Ammon's horn (tissue), 1 donor: ENCODE measurements at regions not wholly inside any gene's neighbourhood (a gene's known extent, or its start where the extent isn't known, plus 50 kb on each side); places are given as distances from the start of the nearest gene placed in this dataset.
"Not testable (repeated sequence)": the region's sequence is repeated elsewhere in the genome, so short reads cannot be mapped to it uniquely, and the experiment has no call there.

Source experiments
- DNase-seq: peaks from one replicate; pipeline ENCODE4 v3.0.0-alpha.2; 2016; ENCODE audit warnings: low spot score

DNA sequence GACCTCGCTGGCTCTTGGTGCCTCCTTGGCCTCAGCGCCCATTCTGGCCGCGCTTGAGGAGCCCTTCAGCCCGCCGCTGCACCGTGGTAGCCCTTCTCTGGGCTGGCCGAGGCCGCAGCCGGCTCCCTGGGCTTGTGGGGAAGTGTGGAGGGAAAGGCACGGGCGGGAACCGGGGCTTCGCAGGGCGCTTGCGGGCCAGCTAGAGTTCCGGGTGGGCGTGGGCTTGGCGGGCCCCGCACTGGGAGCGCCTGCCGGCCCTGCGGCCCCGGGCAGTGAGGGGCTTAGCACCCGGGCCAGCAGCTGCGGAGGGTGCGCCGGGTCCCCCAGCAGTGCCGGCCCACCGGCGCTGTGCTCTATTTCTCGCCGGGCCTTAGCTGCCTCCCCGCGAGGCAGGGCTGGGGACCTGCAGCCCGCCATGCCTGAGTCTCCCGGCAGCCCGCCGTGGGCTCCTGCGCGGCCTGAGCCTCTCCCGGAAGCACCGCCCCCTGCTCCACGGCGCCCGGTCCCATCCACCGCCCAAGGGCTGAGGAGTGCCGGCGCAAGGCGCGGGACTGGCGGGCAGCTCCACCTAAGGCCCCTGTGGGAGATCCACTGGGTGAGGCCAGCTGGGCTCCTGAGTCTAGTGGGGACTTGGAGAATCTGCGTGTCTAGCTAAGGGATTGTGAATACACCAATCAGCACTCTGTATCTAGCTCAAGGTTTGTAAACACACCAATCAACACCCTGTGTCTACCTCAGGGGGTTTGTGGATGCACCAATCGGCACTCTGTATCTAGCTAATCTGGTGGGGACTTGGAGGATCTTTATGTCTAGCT is 141.1 kb downstream of the SLCO4C1 start:
- not testable (repeated sequence) for DNase-seq

DNA sequence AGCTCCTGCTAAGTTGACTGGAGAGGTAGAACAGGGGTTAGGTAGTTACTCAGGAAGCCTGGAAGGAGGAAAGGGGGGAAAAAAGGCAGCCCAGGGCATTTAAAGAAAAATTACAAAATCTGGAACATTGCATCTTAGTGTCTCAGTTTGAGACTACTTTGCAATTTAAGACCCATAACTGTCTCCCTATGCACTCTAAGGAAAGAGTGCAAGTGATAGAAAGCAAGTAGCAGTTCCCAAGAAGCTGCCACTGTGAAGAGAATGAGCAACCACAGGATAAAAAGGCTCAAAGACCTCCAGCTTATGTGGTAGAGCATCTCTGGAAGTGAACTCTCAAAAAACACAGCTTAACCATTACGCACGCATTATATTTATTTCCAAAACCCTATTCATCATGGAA is 141.8 kb downstream of the SLCO4C1 start:
- no peak for DNase-seq

DNA sequence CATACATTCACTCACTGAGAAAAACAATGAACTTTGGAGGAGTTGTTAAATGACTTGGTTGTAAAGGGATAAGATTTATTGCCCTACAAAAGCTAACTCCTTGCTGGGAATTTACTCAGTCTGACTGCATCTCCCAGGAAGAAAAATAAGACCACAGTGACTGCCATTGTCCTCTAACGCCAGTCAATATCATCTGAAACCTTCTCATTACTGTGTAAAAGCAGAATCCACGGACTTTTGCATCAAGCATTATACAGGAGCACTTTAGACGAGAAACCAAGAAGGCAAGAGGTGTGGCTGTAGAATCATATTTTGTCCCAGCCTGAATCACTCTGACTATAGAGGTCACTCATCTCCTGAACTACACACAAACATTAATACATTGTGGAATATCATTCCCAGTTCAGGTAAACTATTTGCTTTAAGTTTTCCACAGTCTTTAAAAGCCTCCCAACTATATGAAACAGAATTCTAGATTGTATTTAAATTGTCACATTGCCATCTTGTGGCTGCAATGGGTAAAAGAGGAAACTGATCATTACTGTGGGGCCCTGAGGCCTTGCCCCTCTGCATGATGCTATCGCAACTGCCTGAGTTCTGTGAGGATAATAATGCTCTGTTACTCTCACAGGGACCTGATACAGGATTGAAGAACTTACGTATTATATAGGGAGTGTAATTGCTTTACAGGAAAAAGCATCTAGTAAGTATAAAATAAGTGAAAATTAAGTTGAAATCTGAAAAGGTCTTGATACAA is 142.9 kb downstream of the SLCO4C1 start:
- DNase-seq: peak; percentile 45

DNA sequence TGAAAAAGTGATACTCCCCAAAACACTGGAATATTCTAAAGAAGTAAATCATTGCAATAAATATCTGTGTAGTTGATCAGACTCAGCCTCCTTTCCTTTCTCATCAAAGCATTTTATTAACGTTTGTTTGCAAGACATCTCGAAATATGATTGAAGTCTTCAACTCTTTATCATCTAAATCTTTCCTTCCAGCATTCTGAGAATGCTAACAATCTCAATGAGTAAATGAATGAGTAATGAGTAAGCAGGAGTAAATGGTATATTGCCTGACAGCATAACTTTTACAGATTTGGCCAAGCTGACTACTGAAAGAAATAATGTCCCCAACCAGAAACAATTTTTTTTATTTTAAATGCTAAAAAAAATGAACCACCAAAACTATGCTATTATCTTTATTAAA is 157.1 kb downstream of the SLCO4C1 start:
- DNase-seq: no peak

DNA sequence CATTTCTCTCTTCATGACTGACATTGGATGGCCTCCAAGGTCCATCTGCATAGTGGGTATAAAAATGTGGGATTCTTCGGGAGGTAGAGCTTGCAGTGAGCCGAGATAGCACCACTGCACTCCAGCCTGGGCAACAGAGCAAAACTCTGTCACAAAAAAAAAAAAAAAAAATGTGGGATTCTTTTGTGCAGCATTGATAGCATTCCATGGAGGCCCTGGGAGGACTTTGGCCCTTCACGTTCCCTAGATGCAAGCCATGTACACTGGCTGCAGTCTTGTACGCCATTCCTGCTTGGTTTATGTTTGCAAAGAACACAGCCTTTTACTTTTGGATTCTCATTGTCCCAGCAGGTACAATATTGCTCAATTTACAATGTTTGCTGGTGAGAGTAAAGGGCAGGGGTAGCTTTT is 157.8 kb downstream of the SLCO4C1 start:
- no peak for DNase-seq

DNA sequence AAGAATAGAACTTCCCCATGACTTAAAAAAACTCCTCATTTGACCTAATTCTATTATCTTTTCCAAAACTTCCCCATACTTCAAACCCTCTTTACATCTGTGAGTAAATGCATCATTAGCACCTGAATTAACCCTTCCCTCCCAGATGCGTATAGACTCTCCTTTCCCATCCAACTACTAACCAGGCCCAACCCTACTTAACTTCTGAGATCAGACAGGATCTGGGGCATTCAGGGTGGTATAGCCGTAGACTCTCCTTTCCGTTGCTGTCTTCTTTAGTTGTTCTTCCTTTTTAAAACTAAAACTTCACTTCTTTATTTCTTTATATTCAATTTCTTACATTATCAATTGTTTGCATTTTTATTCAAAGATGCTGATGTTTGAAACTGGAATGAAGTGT is 165.2 kb downstream of the SLCO4C1 start:
- no peak for DNase-seq

DNA sequence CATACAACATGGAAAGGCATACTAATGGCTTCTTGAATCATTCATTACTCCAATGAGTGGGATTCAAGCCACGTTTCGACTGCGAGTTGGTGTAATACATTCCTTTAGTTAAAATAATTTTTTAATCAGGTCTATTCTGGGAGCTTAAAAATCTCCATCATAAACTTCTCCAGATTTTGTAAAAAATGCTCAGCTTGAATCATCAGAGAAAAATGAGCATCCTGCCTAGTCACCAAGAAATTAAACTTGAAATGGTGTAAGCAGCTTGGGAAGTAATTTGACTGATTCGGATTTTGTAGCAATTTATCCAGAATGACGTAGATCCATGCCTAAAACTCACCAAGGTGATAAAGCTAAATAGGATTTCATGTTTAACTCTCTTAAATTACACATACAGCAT is 165.7 kb downstream of the SLCO4C1 start:
- no peak for DNase-seq

DNA sequence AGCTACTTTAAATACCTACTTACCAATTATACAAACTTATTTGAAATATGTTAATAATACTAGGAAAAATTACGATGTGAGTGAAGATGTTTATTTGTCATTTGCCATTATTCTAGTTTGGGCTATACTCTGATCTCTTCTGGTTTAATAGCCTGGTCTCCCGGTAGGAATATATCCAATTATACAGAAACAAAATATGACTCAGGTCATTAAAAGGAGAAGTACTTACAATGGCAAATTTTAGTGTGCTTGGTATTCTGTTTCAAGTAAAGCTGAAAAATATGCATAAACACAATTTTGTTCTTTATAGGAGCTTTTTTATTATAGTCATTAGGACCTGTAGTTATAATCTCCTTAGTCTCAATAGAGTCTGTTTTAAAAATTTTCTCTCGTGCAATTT is 176.8 kb downstream of the SLCO4C1 start:
- no peak for DNase-seq

DNA sequence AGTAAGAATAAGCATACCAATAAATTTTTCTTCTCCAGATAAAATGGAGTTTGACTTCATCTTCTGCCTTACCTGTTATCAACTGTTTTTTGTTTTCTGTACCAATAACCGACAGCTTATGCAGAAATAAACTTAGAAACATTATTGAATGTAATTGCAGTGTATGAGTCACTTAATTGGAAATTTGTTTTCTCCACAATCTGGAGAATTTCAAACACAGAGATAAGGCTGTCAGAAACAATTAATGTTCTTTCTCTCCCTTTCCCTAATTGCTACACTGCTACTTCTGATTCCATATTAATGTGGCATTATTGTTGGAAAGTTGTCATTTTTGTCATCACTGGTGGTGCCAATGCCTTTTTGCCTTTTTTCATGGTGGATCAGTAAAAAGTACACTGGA is 180.3 kb downstream of the SLCO4C1 start:
- DNase-seq: no peak

DNA sequence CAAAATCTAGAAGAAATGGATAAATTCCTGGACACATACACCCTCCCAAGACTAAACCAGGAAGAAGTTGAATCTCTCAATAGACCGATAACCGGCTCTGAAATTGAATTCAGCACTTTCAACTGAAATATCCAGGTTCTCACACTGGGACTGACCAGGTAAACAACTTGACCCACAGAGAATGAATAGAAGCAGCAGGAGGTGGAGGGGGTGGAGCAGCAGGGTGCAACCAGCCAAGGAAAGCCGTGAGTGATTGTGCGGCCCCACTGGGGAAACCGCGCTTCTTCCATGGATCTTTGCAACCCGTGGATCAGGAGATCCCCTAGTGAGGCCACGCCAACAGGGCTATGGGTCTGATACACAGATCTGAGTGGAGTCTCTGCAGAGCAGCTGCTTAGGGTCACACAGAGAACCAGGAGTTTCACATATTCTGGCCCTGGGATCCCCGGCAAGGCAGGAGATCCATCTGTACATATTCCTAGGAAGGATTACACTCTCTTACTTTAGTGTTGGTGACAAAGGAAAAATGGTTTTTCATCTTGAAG is 181.5 kb downstream of the SLCO4C1 start:
- DNase-seq: no peak

DNA sequence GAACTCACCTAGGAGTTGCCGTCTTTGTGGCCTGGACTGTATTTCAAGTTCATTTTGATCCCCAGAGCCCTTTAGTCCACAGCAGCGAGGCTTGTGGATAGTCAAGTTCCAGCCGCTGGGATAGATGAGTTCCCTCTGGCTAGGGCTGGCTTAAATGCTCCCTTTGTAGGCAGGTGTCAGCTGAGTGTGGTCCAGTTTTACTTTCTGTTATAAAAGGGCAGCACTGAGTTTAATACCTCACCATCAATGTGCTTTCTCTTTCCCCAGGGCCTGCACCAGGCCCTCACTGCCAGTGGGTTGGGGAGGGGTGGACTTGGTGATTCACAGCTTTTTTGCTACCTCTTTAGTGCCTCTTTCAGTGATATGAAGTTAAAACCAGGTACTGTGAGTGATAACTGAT is 188.2 kb downstream of the SLCO4C1 start:
- DNase-seq: no peak

DNA sequence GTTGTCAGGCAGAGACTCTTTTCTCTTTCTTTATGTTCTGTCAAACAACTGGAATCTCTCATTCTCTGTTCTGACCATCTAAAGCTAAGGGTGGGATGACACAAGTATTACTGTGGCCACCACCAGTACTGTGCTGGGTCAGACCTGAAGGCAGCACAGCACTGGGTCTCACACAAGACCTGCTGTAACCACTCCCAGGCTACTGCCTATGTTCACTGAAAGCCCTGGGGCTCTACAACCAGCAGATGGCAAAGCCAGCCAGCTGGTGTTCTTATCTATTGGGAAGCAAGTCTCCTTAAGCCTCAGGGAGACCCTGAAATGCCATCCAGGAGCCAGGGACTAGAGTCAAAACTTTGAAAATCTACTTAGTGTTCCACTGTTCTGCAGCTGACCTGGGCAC is 189.5 kb downstream of the SLCO4C1 start:
- no peak for DNase-seq

DNA sequence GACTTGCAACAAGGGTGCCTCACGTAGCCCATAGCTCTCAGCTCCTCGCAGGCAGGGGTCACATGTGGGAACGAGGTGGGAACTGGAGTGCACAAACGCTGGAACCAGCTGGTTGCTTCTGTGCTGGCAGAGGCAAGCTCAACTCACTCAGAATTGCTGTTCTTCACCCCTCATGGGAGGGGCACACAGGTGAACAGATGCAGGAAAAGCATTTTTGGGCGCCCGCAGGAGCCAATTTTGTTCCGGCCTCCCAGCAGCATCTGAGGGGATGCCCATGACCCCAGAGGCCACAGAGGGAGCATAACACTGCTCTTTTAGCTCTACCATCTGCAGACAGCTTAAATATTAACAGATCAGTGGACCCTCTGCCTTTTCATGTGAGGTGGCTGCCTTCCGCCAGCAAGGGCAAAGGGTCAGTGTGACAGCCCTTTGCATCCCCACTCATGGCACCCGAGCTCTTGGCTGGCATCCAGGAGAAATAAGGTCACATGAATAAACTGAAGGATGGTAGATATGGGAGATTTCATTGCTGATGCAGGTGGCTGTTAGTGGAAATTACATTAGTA is 196.2 kb downstream of the SLCO4C1 start:
- DNase-seq: no peak

DNA sequence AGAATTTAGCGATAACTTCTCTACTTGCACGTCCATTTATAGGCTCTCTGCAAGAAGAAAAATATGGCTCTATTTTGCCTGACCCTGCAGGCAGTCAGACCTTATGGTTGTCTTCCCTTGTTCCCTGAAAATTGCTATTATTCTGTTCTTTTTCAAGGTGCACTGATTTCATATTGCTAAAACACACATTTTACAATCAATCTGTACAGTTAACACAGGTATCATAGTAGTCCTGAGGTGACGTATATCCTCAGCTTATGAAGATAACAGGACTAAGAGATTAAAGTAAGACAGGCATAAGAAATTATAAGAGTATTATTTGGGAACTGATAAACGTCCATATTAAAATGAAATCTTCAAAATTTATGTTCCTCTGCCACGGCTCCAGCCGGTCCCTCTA is 197.0 kb downstream of the SLCO4C1 start:
- DNase-seq: not testable (repeated sequence)

DNA sequence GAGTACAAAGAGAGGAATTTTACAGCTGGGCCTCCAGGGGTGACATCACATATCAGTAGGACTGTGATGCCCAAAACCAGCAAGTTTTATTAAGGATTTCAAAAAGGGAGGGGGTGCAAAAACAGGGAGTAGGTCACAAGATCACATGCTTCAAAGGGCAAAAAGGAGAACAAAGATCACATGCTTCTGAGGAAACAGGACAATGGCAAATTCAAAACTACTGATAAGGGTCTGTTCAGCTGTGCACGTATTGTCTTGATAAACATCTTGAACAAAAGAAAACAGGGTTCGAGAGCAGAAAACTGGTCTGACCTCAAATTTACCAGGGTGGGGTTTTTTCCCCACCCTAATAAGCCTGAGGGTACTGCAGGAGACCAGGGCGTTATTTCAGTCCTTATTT is 197.5 kb downstream of the SLCO4C1 start:
- DNase-seq: not testable (repeated sequence)

DNA sequence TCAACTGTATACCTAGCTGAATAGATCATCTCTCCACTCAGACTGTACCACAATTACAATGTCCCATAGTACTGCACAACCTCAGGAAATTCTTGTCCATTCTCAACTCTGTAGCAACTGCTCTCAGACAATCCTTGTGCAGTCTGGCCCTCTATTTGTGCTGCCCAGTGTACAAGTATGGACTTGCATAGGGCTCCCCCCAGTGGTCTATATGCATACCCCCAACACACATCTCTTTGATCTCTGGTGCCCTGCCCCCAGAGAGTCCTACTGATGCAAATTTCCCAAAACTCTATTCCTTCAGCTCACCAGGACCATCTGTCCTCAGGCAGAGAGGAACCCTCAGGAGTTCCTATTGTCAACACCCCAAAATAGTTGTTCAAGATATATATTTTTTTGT is 205.3 kb downstream of the SLCO4C1 start:
- no peak for DNase-seq

DNA sequence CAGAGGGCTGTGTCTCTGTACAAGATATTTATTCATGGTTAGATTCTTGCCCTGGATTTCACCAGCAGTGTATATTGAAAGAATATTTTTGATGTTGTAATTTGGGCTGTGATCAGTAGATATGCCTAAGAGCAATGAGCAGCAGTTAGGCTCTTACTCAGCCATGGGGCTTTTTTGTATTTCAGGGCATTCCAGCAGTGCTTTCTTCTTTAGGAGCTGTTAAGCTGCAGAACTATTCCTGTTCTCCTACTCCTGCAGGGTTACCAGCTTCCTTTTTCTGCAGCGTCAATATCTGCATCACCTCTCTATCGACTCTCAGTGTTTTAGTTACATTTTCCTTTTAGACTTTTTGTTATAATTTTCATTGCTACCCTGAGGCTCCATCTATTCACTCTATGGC is 206.2 kb downstream of the SLCO4C1 start:
- DNase-seq: no peak

DNA sequence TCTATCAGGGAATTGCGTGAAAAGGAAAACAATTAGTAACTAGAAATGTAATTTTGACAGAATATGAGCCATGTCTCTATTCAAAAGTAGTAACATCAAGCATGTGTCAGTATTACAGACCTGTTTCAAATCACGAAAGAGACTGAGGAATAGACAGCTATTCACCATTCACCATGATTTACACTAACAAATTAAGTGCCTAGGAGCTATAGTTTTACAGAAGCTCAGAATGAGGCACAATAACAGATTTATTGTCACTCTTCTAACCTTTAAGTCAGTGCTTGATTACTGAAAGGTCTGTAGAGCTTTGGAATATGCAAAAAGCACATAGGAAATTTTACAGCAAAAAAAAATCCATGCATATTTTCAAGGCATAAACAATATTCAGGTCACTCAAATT is 208.2 kb downstream of the SLCO4C1 start:
- DNase-seq: no peak

DNA sequence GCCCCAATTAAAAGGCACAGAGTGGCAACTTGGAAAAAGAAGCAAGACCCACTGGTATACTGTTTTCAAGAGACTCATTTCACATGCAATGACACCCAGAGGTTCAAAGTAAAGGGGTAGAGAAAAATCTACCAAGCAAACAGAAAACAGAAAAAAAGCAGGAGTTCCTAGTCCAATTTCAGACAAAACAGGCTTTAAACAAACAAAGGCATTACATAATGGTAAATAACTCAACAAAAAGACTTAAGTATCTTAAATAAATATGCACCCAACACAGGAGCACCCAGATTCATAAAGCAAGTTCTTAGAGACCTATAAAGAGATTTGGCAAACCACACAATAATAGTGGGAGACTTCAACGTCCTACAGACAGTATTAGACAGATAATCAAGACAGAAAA is 215.8 kb downstream of the SLCO4C1 start:
- no peak for DNase-seq

DNA sequence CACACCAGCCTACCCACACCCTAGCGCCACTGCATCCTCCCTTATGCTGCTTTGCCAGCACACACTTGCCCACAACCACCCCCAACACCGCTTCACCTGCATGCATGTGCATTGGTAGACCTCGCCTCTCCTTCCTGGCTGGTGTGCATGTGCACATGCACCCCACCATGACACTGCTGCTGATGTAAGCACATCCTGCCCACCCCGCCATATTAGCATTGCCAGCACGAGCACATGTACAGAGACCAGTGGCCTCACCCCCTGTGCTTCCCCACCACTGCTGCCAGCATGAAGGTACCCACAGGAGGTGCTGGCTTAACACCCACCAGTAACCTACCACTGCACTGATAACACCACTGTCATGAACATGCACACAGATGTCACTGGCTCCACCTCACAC is 218.2 kb downstream of the SLCO4C1 start:
- DNase-seq: no peak

DNA sequence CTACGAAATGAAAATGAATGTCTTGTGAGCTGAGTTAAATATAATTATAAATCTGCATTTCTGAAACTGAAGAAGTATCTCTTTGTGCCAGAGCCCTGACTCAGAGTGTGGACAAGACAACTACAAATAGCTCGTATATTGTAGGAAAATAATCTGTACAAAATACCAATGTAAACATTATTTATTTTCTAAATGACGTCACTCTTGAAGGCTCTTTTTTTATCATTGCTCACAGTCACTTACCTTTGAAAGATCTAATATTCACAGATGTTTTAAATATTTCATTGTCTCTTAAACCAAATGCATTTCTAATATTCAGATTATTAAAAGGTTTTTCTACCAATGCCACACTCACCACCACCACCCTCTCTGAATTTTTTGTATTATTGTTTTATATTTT is 226.1 kb downstream of the SLCO4C1 start:
- DNase-seq: no peak

DNA sequence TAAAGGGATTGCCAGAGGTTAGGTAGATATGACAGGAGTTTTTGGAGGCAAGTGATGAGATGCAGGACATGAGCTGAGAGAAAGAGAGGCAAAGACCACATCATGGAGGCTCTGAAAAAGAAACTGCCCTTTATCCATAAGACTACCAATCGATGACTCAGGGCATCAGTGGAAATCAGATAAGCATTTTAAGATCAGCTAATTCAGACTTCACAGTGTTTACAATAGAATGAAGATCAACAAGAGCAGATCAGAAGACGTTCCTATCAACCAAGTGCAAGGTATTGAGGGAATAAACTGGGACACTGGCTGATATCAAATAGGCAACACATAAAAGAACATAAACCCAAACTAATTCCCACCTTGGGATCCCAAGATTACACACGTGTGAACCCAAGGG is 227.2 kb downstream of the SLCO4C1 start:
- no peak for DNase-seq

DNA sequence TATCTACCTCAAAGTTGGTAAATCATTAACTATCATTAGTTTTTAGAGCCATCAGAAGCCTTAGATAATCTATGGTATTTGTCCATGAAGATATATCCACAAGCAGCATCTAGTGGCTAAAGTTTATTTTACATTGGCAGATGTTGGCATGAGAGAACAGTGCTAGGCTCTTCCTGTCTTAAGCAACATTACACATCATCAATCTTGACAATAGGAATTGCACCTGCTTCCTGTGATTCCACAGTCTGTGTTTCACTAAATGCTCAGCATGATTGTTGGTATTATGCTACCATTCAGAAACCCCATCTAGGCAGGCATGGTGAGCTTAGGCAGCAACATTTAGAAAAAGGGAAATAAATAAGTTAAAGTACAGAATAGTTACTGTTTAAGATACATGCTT is 246.6 kb downstream of the SLCO4C1 start:
- DNase-seq: no peak
